Tibial nerve (tissue), 4 donors: ENCODE measurements at regions not wholly inside any gene's neighbourhood (a gene's known extent, or its start where the extent isn't known, plus 50 kb on each side); places are given as distances from the start of the nearest gene placed in this dataset.

ENCODE experiments used
- CTCF ChIP-seq, 5 experiments: fragments of 200-600 bp in 3 of 5; fragments of 450-650 bp in 2 of 5; sonication (generic) in 3 of 5; IDR thresholded peaks; one replicate each; pipeline ENCODE4 v1.5.1; 2016 to 2019; ENCODE audit warnings: antibody characterized with exemption in 5 of 5, mild to moderate bottlenecking in 3 of 5, moderate library complexity in 2 of 5
- EP300 ChIP-seq, 2 donors: sonication (generic); formaldehyde crosslinking; IDR thresholded peaks; one replicate each; pipeline ENCODE4 v1.6.1; 2017; ENCODE audit warnings: antibody characterized with exemption in 2 of 2, mild to moderate bottlenecking in 1 of 2
- POLR2A ChIP-seq, 2 donors: fragments of 450-650 bp; IDR thresholded peaks; one replicate each; pipeline ENCODE4 v1.6.1; 2017; ENCODE audit warnings: antibody characterized with exemption in 2 of 2, mild to moderate bottlenecking in 2 of 2, moderate library complexity in 2 of 2

GRCh38 chr11:36718451-36718850 is 120.4 kb upstream of the RAG2 start:
- TF ChIP-seq CTCF (IDR thresholded peaks at IDR 0.05) = no peak
- no peak for TF ChIP-seq POLR2A (IDR thresholded peaks at IDR 0.05)
- no peak for TF ChIP-seq EP300 (IDR thresholded peaks at IDR 0.05)
